CD14-positive monocyte (primary cell): ENCODE measurements at regions not wholly inside any gene's neighbourhood (a gene's known extent, or its start where the extent isn't known, plus 50 kb on each side); places are given as distances from the start of the nearest gene placed in this dataset.

Experiments
- DNase-seq, 3 donors: peaks; one replicate each; pipeline ENCODE4 v3.0.0-alpha.2; 2011 to 2022
- H2AFZ ChIP-seq: 2 replicates; pipeline ENCODE4 v1.6.0; 2012; ENCODE audit warnings: mild to moderate bottlenecking, low read depth, low read length, inconsistent platforms; ENCODE audit not compliant: insufficient read depth, poor library complexity, severe bottlenecking
- H3K27ac ChIP-seq, 2 donors: 1 replicate in 1 of 2; 2 replicates in 1 of 2; pipeline ENCODE4 v1.5.1; 2012 to 2013; ENCODE audit warnings: low read length in 2 of 2, control low read depth in 1 of 2, inconsistent platforms in 1 of 2, low read depth in 1 of 2, mild to moderate bottlenecking in 1 of 2
- H3K27me3 ChIP-seq, 2 donors: one replicate each; pipeline versions ENCODE4 v1.6.0 to v1.6.1; 2011 to 2013; ENCODE audit warnings: low read length in 2 of 2; ENCODE audit not compliant: control insufficient read depth in 2 of 2, insufficient read depth in 2 of 2
- H3K36me3 ChIP-seq, 2 donors: replicated peaks in 1 of 2; 1 replicate in 1 of 2; 2 replicates in 1 of 2; pipeline versions ENCODE4 v1.5.1 to v1.6.1; 2012 to 2013; ENCODE audit warnings: low read length in 2 of 2, control low read depth in 1 of 2, inconsistent platforms in 1 of 2, mild to moderate bottlenecking in 1 of 2; ENCODE audit not compliant: insufficient read depth in 2 of 2, control insufficient read depth in 1 of 2
- H3K4me1 ChIP-seq, 2 donors: 1 replicate in 1 of 2; 2 replicates in 1 of 2; pipeline versions ENCODE4 v1.5.1 to v1.6.1; 2012 to 2013; ENCODE audit warnings: low read length in 2 of 2, control low read depth in 1 of 2, inconsistent platforms in 1 of 2, mild to moderate bottlenecking in 1 of 2, moderate library complexity in 1 of 2; ENCODE audit not compliant: insufficient read depth in 2 of 2, control insufficient read depth in 1 of 2
- H3K4me2 ChIP-seq: replicated peaks from 2 replicates; pipeline ENCODE3; 2012; ENCODE audit warnings: low read length, moderate library complexity, mild to moderate bottlenecking; ENCODE audit not compliant: poor library complexity, severe bottlenecking; ENCODE audit errors: extremely low read depth
- H3K4me3 ChIP-seq, 3 experiments: fragments of 200-600 bp in 1 of 3; sonication (generic) in 1 of 3; replicated peaks in 1 of 3; 1 replicate in 2 of 3; 2 replicates in 1 of 3; pipeline ENCODE4 v1.5.1; 2011 to 2013; ENCODE audit warnings: low read length in 3 of 3, mild to moderate bottlenecking in 3 of 3, control low read depth in 2 of 3, low read depth in 2 of 3, inconsistent platforms in 1 of 3, moderate library complexity in 1 of 3
- H3K79me2 ChIP-seq: 2 replicates; pipeline ENCODE4 v1.6.0; 2012; ENCODE audit warnings: mild to moderate bottlenecking, control low read depth, inconsistent platforms, low read length, moderate library complexity; ENCODE audit not compliant: insufficient read depth
- H3K9ac ChIP-seq: 2 replicates; pipeline ENCODE4 v1.6.0; 2017; ENCODE audit warnings: low read length, mild to moderate bottlenecking; ENCODE audit not compliant: insufficient read depth, poor library complexity, severe bottlenecking
- H3K9me3 ChIP-seq, 2 donors: replicated peaks in 1 of 2; 1 replicate in 1 of 2; 2 replicates in 1 of 2; pipeline versions ENCODE4 v1.5.1 to v1.6.1; 2012 to 2013; ENCODE audit warnings: low read length in 2 of 2, control low read depth in 1 of 2; ENCODE audit not compliant: control insufficient read depth in 1 of 2, insufficient read depth in 1 of 2
- H4K20me1 ChIP-seq: 2 replicates; pipeline ENCODE4 v1.6.0; 2012; ENCODE audit warnings: mild to moderate bottlenecking, low read length, control low read depth, moderate library complexity; ENCODE audit not compliant: insufficient read depth
- H3K27ac Mint-ChIP-seq, 7 donors: one replicate each; pipeline ENCODE4 v1.8.0; 2020; ENCODE audit warnings: mild to moderate bottlenecking in 7 of 7, mixed read lengths in 7 of 7, moderate library complexity in 6 of 7, inconsistent platforms in 2 of 7
- H3K27me3 Mint-ChIP-seq, 3 donors: one replicate each; pipeline ENCODE4 v1.8.0; 2021 to 2022; ENCODE audit warnings: low read depth in 3 of 3, mild to moderate bottlenecking in 3 of 3, mixed read lengths in 3 of 3, moderate library complexity in 3 of 3, inconsistent platforms in 1 of 3
- H3K36me3 Mint-ChIP-seq, 2 donors: one replicate each; pipeline ENCODE4 v1.8.0; 2020; ENCODE audit warnings: mixed read lengths in 2 of 2, inconsistent platforms in 1 of 2, mild to moderate bottlenecking in 1 of 2
- H3K4me1 Mint-ChIP-seq: one replicate; pipeline ENCODE4 v1.8.0; 2020; ENCODE audit warnings: mild to moderate bottlenecking, mixed read lengths
- H3K4me3 Mint-ChIP-seq, 2 donors: one replicate each; pipeline ENCODE4 v1.8.0; 2020; ENCODE audit warnings: mild to moderate bottlenecking in 2 of 2, mixed read lengths in 2 of 2, moderate library complexity in 1 of 2
- H3K9me3 Mint-ChIP-seq, 7 donors: one replicate each; pipeline ENCODE4 v1.8.0; 2020 to 2022; ENCODE audit warnings: mixed read lengths in 7 of 7, mild to moderate bottlenecking in 6 of 7, moderate library complexity in 6 of 7, inconsistent platforms in 2 of 7
- CTCF ChIP-seq: fragments of 200-600 bp; IDR thresholded peaks from one replicate; pipeline ENCODE4 v1.8.0; 2022; ENCODE audit warnings: antibody characterized with exemption, mild to moderate bottlenecking
- WGBS: methylation state at CpG from one replicate; pipeline ENCODE4 v1.1.5; 2013; ENCODE audit warnings: missing lambda C conversion rate; ENCODE audit not compliant: insufficient coverage; 5-methylcytosine and 5-hydroxymethylcytosine counted together
- intact Hi-C, 2 donors: fragments of 100-400 bp; cut with micrococcal nuclease; formaldehyde crosslinking; loops; one replicate each; pipeline versions ENCODE4 v1.15.0 to v1.15.1; 2023

- WGBS: no CpG with 5 or more reads among the region's 1 CpG
- Mint-ChIP-seq H3K36me3 (no peaks in the 10 kb centered on the region), H3K4me3 (no peak overlapping the region), H3K27ac (no peak overlapping the region), H3K27me3 (peaks cover 6 to 9% (median 8%) of the 10 kb centered on the region in 3 donors), H3K4me1 (no peaks in the 10 kb centered on the region), H3K9me3 (peaks cover 0 to 6% (median 0%) of the 10 kb centered on the region in 7 donors)
- Histone ChIP-seq H2AFZ (no peak overlapping the region), H3K4me3 (no peak overlapping the region), H3K9ac (no peak overlapping the region), H4K20me1 (no peaks in the 10 kb centered on the region), H3K4me1 (no peaks in the 10 kb centered on the region), H3K4me2 (no peak overlapping the region), H3K79me2 (no peaks in the 10 kb centered on the region), H3K27me3 (no peaks in the 10 kb centered on the region), H3K9me3 (no peaks in the 10 kb centered on the region), H3K36me3 (no peaks in the 10 kb centered on the region), H3K27ac (no peak overlapping the region)
- intact Hi-C loops: no loop called here
- DNase-seq: no peak
- TF ChIP-seq CTCF: no peak
Observed at GRCh38 chr12:112635036-112635435, 156.5 kb upstream of the RPH3A start.

- Histone ChIP-seq H3K27ac (no peak overlapping the region), H3K36me3 (no peaks in the 10 kb centered on the region), H3K4me2 (no peak overlapping the region), H3K4me1 (no peaks in the 10 kb centered on the region), H3K9me3 (no peaks in the 10 kb centered on the region), H2AFZ (no peak overlapping the region), H4K20me1 (no peaks in the 10 kb centered on the region), H3K27me3 (peaks cover 0 to 2% of the 10 kb centered on the region in 2 donors), H3K4me3 (no peak overlapping the region), H3K9ac (no peak overlapping the region), H3K79me2 (no peaks in the 10 kb centered on the region)
- Mint-ChIP-seq H3K4me1 (no peaks in the 10 kb centered on the region), H3K9me3 (no peaks in the 10 kb centered on the region), H3K4me3 (no peak overlapping the region), H3K36me3 (no peaks in the 10 kb centered on the region), H3K27ac (no peak overlapping the region), H3K27me3 (peaks cover 10 to 17% (median 14%) of the 10 kb centered on the region in 3 donors)
- no peak for DNase-seq
- intact Hi-C loops: no loop called here
- no CpG with 5 or more reads among the region's 2 CpGs for WGBS
- TF ChIP-seq CTCF: no peak
Observed at GRCh38 chr12:112638420-112638819, 153.1 kb upstream of the RPH3A start.
